IMR-90 (cell line): ENCODE measurements at regions not wholly inside any gene's neighbourhood (a gene's known extent, or its start where the extent isn't known, plus 50 kb on each side); places are given as distances from the start of the nearest gene placed in this dataset.

Source experiments
- ATAC-seq: fragments of 200-7000 bp; cut with Tn5 transposase; 2 replicates; pipeline ENCODE4 v1.9.1; 2020; ENCODE audit warnings: low read depth, mild to moderate bottlenecking, moderate library complexity
- BruUV-seq: library from RNA; stranded (reverse); fragments of 400-500 nt; replicated peaks from 2 replicates; lab custom pipeline; 2021; lab: Mats Ljungman, UMichigan
- CTCF ChIA-PET: fragments of 300-600 bp; formaldehyde crosslinking; extraction: SDS; loops from one replicate; lab custom pipeline; 2021; ENCODE audit warnings: antibody characterized with exemption; lab: Yijun Ruan, JAX
- POLR2A ChIA-PET: fragments of 300-600 bp; sonication (Branson Sonifier 250); formaldehyde crosslinking; loops from one replicate; lab custom pipeline; 2022; ENCODE audit warnings: antibody characterized with exemption; ENCODE audit not compliant: unreplicated experiment; lab: Charles Lee
- DNase-seq: peaks from one replicate; pipeline ENCODE4 v3.0.0; 2013
- H2AFZ ChIP-seq: replicated peaks from 2 replicates; pipeline ENCODE3; 2013; ENCODE audit warnings: low read length, mild to moderate bottlenecking; ENCODE audit not compliant: poor library complexity
- H2AK5ac ChIP-seq: 2 replicates; pipeline ENCODE4 v1.6.1; 2013; ENCODE audit warnings: low read depth, low read length, inconsistent platforms
- H2AK9ac ChIP-seq: replicated peaks from 2 replicates; pipeline ENCODE3; 2013; ENCODE audit warnings: mild to moderate bottlenecking, low read depth, low read length, moderate library complexity; ENCODE audit not compliant: poor library complexity
- H2BK120ac ChIP-seq: 2 replicates; pipeline ENCODE4 v1.6.1; 2013; ENCODE audit warnings: low read depth, low read length, inconsistent platforms
- H2BK15ac ChIP-seq: 3 replicates; pipeline ENCODE4 v1.6.1; 2013; ENCODE audit warnings: low read depth, low read length, inconsistent platforms
- H2BK20ac ChIP-seq: 2 replicates; pipeline ENCODE4 v1.6.1; 2013; ENCODE audit warnings: low read depth, mild to moderate bottlenecking, inconsistent platforms, low read length, moderate library complexity
- H2BK5ac ChIP-seq: 2 replicates; pipeline ENCODE4 v1.6.1; 2013; ENCODE audit warnings: mild to moderate bottlenecking, low read depth, low read length, inconsistent platforms; ENCODE audit not compliant: poor library complexity, severe bottlenecking
- H3K14ac ChIP-seq: replicated peaks from 2 replicates; pipeline ENCODE4 v1.6.1; 2013; ENCODE audit warnings: low read depth, low read length, inconsistent platforms
- H3K18ac ChIP-seq: 2 replicates; pipeline ENCODE4 v1.6.1; 2013; ENCODE audit warnings: low read depth, low read length, control low read depth
- H3K23ac ChIP-seq: 2 replicates; pipeline ENCODE4 v1.6.1; 2013; ENCODE audit warnings: low read depth, low read length, inconsistent platforms
- H3K27ac ChIP-seq: 2 replicates; pipeline ENCODE4 v1.5.1; 2013; ENCODE audit warnings: mild to moderate bottlenecking, control low read depth, low read length; ENCODE audit not compliant: insufficient read depth
- H3K27me3 ChIP-seq: 2 replicates; pipeline ENCODE4 v1.6.1; 2013; ENCODE audit warnings: low read length; ENCODE audit not compliant: control insufficient read depth, insufficient read depth
- H3K36me3 ChIP-seq: 2 replicates; pipeline ENCODE4 v1.6.1; 2013; ENCODE audit warnings: low read length, mixed read lengths; ENCODE audit not compliant: control insufficient read depth, insufficient read depth
- H3K4ac ChIP-seq: 2 replicates; pipeline ENCODE4 v1.6.1; 2013; ENCODE audit warnings: low read depth, low read length, inconsistent platforms
- H3K4me1 ChIP-seq: 2 replicates; pipeline ENCODE4 v1.6.1; 2013; ENCODE audit warnings: low read length, mixed read lengths; ENCODE audit not compliant: control insufficient read depth, insufficient read depth
- H3K4me2 ChIP-seq: 2 replicates; pipeline ENCODE4 v1.6.1; 2013; ENCODE audit warnings: low read depth, mild to moderate bottlenecking, control low read depth, low read length, moderate library complexity
- H3K4me3 ChIP-seq: 2 replicates; pipeline ENCODE4 v1.5.1; 2013; ENCODE audit warnings: low read depth, mild to moderate bottlenecking, control low read depth, low read length, moderate library complexity; ENCODE audit not compliant: insufficient read depth
- H3K56ac ChIP-seq: 2 replicates; pipeline ENCODE4 v1.6.1; 2013; ENCODE audit warnings: low read length, inconsistent platforms; ENCODE audit not compliant: insufficient read depth; ENCODE audit errors: extremely low read depth
- H3K79me1 ChIP-seq, 2 experiments: 2 replicates each; pipeline ENCODE4 v1.6.1; 2013; ENCODE audit warnings: low read length in 2 of 2, inconsistent platforms in 1 of 2, low read depth in 1 of 2
- H3K9ac ChIP-seq: 2 replicates; pipeline ENCODE4 v1.6.1; 2013; ENCODE audit warnings: low read depth, low read length, control low read depth
- H3K9me1 ChIP-seq: 2 replicates; pipeline ENCODE4 v1.6.1; 2013; ENCODE audit warnings: low read length, inconsistent platforms; ENCODE audit not compliant: insufficient read depth
- H3K9me3 ChIP-seq: 2 replicates; pipeline ENCODE4 v1.6.1; 2013; ENCODE audit warnings: low read length; ENCODE audit not compliant: control insufficient read depth, insufficient read depth
- H4K20me1 ChIP-seq: 2 replicates; pipeline ENCODE4 v1.6.1; 2013; ENCODE audit warnings: low read length, inconsistent platforms; ENCODE audit not compliant: insufficient read depth
- H4K5ac ChIP-seq: 2 replicates; pipeline ENCODE4 v1.6.1; 2013; ENCODE audit warnings: mild to moderate bottlenecking, low read depth, low read length, control low read depth
- H4K8ac ChIP-seq, 2 experiments: 2 replicates each; pipeline ENCODE4 v1.6.1; 2013; ENCODE audit warnings: low read depth in 2 of 2, low read length in 2 of 2, control low read depth in 1 of 2, inconsistent platforms in 1 of 2
- H4K91ac ChIP-seq: 2 replicates; pipeline ENCODE4 v1.6.1; 2013; ENCODE audit warnings: low read depth, low read length, inconsistent platforms; ENCODE audit not compliant: insufficient read depth
- BHLHE40 ChIP-seq: fragments of 150-350 bp; IDR thresholded peaks from 2 replicates; pipeline ENCODE4 v1.6.1; 2016; ENCODE audit warnings: mild to moderate bottlenecking, low read depth, low read length
- CHD1 ChIP-seq: IDR thresholded peaks from 2 replicates; pipeline ENCODE4 v1.6.1; 2012; ENCODE audit warnings: low read depth, low read length, improper control_type of control experiment
- CTCF ChIP-seq: conservative IDR thresholded peaks from 2 replicates; pipeline ENCODE4 v1.5.1; 2012; ENCODE audit warnings: mild to moderate bottlenecking, low read depth, low read length, improper control_type of control experiment
- MAFK ChIP-seq: IDR thresholded peaks from 2 replicates; pipeline ENCODE4 v1.6.1; 2012; ENCODE audit warnings: low read depth, low read length, improper control_type of control experiment
- MAZ ChIP-seq: IDR thresholded peaks from 2 replicates; pipeline ENCODE4 v1.6.1; 2012; ENCODE audit warnings: low read depth, mild to moderate bottlenecking, low read length, improper control_type of control experiment, moderate library complexity, borderline replicate concordance
- MXI1 ChIP-seq: IDR thresholded peaks from 2 replicates; pipeline ENCODE4 v1.6.1; 2012; ENCODE audit warnings: low read depth, mild to moderate bottlenecking, low read length, moderate library complexity, borderline replicate concordance
- RAD21 ChIP-seq: IDR thresholded peaks from 2 replicates; pipeline ENCODE4 v1.6.1; 2012; ENCODE audit warnings: low read length, improper control_type of control experiment
- RCOR1 ChIP-seq: IDR thresholded peaks from 2 replicates; pipeline ENCODE4 v1.6.1; 2012; ENCODE audit warnings: mild to moderate bottlenecking, low read length, improper control_type of control experiment; ENCODE audit not compliant: insufficient replicate concordance
- RFX5 ChIP-seq: IDR thresholded peaks from 2 replicates; pipeline ENCODE4 v1.8.0; 2012; ENCODE audit warnings: low read depth, mild to moderate bottlenecking, low read length, moderate library complexity
- SMC3 ChIP-seq: fragments of 150-350 bp; IDR thresholded peaks from 2 replicates; pipeline ENCODE4 v1.6.1; 2016; ENCODE audit warnings: low read depth, mild to moderate bottlenecking, antibody characterized with exemption, low read length, moderate library complexity
- USF2 ChIP-seq: fragments of 150-350 bp; IDR thresholded peaks from 2 replicates; pipeline ENCODE4 v1.6.1; 2017; ENCODE audit warnings: mild to moderate bottlenecking, antibody characterized with exemption, low read length, low read depth
- WGBS, 2 experiments: methylation state at CpG; one replicate each; pipeline versions ENCODE4 v1.1.5 to v1.1.7; 2013; ENCODE audit warnings: missing lambda C conversion rate in 2 of 2; ENCODE audit not compliant: insufficient read length in 1 of 2; ENCODE audit errors: extremely low coverage in 2 of 2; 5-methylcytosine and 5-hydroxymethylcytosine counted together
- dilution Hi-C: fragments of 300-500 bp; cut with HindIII; formaldehyde crosslinking; loops from one replicate; pipeline ENCODE4 v1.14.3; 2018; ENCODE audit warnings: low sequenced_read_pairs; ENCODE audit not compliant: unreplicated experiment
- in situ Hi-C: fragments of 300-500 bp; cut with MboI; formaldehyde crosslinking; loops from 3 replicates; pipeline ENCODE4 v1.14.3; 2019; ENCODE audit warnings: low sequenced_read_pairs, inconsistent platforms, mixed read lengths
- intact Hi-C: fragments of 100-400 bp; cut with micrococcal nuclease; formaldehyde crosslinking; loops from 2 replicates; pipeline ENCODE4 v1.10.0; 2022
- TF ChIP-seq, protein P1 (sequence below): fragments of 150-350 bp; IDR thresholded peaks from 2 replicates; pipeline ENCODE4 v1.6.1; 2016; ENCODE audit warnings: low read depth, mild to moderate bottlenecking, low read length, moderate library complexity, borderline replicate concordance

DNA sequence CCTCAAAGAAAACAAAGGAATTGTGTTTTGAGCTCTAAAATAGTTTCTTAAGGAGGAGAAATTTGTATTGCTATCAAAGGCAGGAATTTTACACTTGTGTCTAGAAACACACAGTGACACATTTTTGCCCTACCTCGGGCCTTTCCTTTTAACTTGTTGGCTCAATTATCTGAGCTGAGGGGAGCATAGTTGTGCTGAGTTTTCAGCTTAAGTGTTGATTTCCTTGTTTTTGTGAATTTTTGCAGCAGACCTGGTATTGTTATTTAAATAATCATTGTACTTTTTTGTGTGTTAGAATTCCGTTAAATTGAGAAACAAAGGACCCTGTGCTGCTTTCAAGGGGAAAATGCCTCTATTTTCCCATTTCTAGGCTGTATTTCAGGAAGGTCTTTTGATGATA lies 249.7 kb downstream of the CD83 start:
- intact Hi-C loops (no loop called here), in situ Hi-C loops (no loop called here), dilution Hi-C loops (no loop called here)
- Histone ChIP-seq H3K56ac (no peak overlapping the region), H2BK15ac (no peak overlapping the region), H3K79me1 (no peaks in the 10 kb centered on the region), H3K9me1 (no peaks in the 10 kb centered on the region), H4K91ac (no peak overlapping the region), H3K27me3 (peaks cover 24% of the 10 kb centered on the region), H2AFZ (no peak overlapping the region), H3K9me3 (no peaks in the 10 kb centered on the region), H3K23ac (no peak overlapping the region), H3K18ac (no peak overlapping the region), H3K4ac (no peak overlapping the region), H2BK5ac (no peak overlapping the region), H2AK9ac (no peak overlapping the region), H3K9ac (no peak overlapping the region), H4K5ac (no peak overlapping the region), H4K20me1 (no peaks in the 10 kb centered on the region), H3K4me3 (no peak overlapping the region), H3K4me2 (no peak overlapping the region), H2BK20ac (no peak overlapping the region), H4K8ac (no peak overlapping the region), H3K36me3 (no peaks in the 10 kb centered on the region), H3K27ac (no peak overlapping the region), H2BK120ac (no peak overlapping the region), H3K14ac (no peak overlapping the region), H3K4me1 (peaks cover 3% of the 10 kb centered on the region), H2AK5ac (no peak overlapping the region)
- WGBS, 2 experiments: no CpG with 5 or more reads among the region's 2 CpGs
- no peak for DNase-seq
- ATAC-seq: no peak
- CTCF ChIA-PET: no interaction called here
- BruUV-seq: no TSS peak
- POLR2A ChIA-PET: no interaction called here
- TF ChIP-seq MAZ (no peak), BHLHE40 (no peak), RCOR1 (no peak), SMC3 (no peak), CTCF (no peak), MAFK (no peak), RAD21 (no peak), CHD1 (no peak), USF2 (no peak), RFX5 (no peak), MXI1 (no peak)
- TF ChIP-seq, protein P1, sequence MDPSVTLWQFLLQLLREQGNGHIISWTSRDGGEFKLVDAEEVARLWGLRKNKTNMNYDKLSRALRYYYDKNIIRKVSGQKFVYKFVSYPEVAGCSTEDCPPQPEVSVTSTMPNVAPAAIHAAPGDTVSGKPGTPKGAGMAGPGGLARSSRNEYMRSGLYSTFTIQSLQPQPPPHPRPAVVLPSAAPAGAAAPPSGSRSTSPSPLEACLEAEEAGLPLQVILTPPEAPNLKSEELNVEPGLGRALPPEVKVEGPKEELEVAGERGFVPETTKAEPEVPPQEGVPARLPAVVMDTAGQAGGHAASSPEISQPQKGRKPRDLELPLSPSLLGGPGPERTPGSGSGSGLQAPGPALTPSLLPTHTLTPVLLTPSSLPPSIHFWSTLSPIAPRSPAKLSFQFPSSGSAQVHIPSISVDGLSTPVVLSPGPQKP: no peak
